AG10803 (cell line): ENCODE measurements at regions not wholly inside any gene's neighbourhood (a gene's known extent, or its start where the extent isn't known, plus 50 kb on each side); places are given as distances from the start of the nearest gene placed in this dataset.

Experiments
- DNase-seq: peaks from one replicate; pipeline ENCODE4 v3.0.0; 2010; ENCODE audit warnings: low read depth
- H3K4me3 ChIP-seq: 2 replicates; pipeline ENCODE4 v1.5.1; 2011; ENCODE audit warnings: mild to moderate bottlenecking, low read length, control low read depth
- TF ChIP-seq, protein P1 (sequence below): conservative IDR thresholded peaks from 2 replicates; pipeline ENCODE4 v1.5.1; 2011; ENCODE audit warnings: mild to moderate bottlenecking, low read length, control low read depth, inconsistent platforms

GRCh38 chr6:139925894-139926641 is 551.6 kb upstream of the CITED2 start:
- DNase-seq, result peak; percentile 93
- no peak overlapping the region for H3K4me3 ChIP-seq
- TF ChIP-seq, protein P1, sequence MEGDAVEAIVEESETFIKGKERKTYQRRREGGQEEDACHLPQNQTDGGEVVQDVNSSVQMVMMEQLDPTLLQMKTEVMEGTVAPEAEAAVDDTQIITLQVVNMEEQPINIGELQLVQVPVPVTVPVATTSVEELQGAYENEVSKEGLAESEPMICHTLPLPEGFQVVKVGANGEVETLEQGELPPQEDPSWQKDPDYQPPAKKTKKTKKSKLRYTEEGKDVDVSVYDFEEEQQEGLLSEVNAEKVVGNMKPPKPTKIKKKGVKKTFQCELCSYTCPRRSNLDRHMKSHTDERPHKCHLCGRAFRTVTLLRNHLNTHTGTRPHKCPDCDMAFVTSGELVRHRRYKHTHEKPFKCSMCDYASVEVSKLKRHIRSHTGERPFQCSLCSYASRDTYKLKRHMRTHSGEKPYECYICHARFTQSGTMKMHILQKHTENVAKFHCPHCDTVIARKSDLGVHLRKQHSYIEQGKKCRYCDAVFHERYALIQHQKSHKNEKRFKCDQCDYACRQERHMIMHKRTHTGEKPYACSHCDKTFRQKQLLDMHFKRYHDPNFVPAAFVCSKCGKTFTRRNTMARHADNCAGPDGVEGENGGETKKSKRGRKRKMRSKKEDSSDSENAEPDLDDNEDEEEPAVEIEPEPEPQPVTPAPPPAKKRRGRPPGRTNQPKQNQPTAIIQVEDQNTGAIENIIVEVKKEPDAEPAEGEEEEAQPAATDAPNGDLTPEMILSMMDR, result no peak

- TF ChIP-seq, protein P1, result no peak
- no peak for DNase-seq
- no peak overlapping the region for H3K4me3 ChIP-seq
These were observed 549.6 kb upstream of the CITED2 start for GRCh38 chr6:139923964-139924475.

- DNase-seq, result no peak
- TF ChIP-seq, protein P1, result no peak
- H3K4me3 ChIP-seq, result no peak overlapping the region
These were observed 547.8 kb upstream of the CITED2 start for GRCh38 chr6:139922236-139922635.

- H3K4me3 ChIP-seq, result no peak overlapping the region
- TF ChIP-seq, protein P1, result no peak
- no peak for DNase-seq
These were observed 546.3 kb upstream of the CITED2 start for GRCh38 chr6:139920776-139921100.

DNA sequence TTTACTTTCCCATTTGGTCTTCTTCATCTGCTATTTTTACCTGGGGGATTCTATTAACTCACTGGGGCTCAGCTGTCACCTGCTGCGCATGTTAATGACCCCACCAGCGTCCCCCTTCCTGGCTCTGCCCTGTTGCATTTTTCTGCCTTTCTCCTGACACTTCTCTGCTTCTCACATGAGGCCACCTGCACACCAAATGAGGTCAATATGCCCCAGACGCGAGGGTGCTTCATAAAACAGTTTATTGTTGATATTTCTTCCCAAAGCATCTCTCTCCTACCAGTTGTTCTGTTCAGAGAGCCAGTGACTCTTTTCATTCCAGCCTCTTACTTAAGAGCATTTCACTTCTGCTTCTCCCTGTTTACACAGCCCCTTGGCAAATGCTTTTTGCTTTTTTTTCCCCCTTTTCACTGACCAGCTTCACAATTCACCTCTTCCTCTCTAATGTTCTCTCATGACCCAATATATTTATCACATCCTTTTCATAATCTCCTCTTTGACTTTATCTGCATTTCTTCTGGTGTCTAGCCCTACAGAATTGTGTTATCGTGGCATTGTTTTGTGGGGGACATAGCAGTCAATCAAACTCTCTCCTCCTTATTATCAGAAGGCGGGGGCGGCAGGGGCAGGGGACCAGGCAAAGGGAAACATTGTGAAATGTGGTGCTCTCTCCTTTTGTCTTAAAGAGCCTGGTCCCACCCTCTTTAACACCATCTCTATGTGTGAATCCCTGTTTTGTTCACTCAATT is 545.8 kb upstream of the CITED2 start:
- TF ChIP-seq, protein P1, result no peak
- DNase-seq, result no peak
- no peak overlapping the region for H3K4me3 ChIP-seq

- no peak for DNase-seq
- no peak overlapping the region for H3K4me3 ChIP-seq
- TF ChIP-seq, protein P1, result no peak
These were observed 544.9 kb upstream of the CITED2 start for GRCh38 chr6:139919107-139920026.
